ENCODE measurements at regions not wholly inside any gene's neighbourhood (a gene's known extent, or its start where the extent isn't known, plus 50 kb on each side); places are given as distances from the start of the nearest gene placed in this dataset.

GRCh38 chr20:4608861-4609260 is 77.4 kb upstream of the PRNP start:
- FAIRE-seq (no peak), DNase-seq (ENCODE audit: insufficient read length, low spot score) (no peak)
- no peak for TF ChIP-seq POLR2A (IDR thresholded peaks at IDR 0.05; ENCODE audit: low read depth, low read length)

GRCh38 chr20:4607287-4607713 is 79.0 kb upstream of the PRNP start:
- no peak for TF ChIP-seq POLR2A (IDR thresholded peaks at IDR 0.05; ENCODE audit: low read depth, low read length)
- FAIRE-seq (no peak), DNase-seq (ENCODE audit: insufficient read length, low spot score) (peak; percentile 45)

- no peak for TF ChIP-seq POLR2A (IDR thresholded peaks at IDR 0.05; ENCODE audit: low read depth, low read length)
- no peak for DNase-seq (ENCODE audit: insufficient read length, low spot score)
- no peak for FAIRE-seq
Measured at GRCh38 chr20:4606051-4606450, 80.2 kb upstream of the PRNP start.

GRCh38 chr20:4605166-4605565 is 81.1 kb upstream of the PRNP start:
- TF ChIP-seq POLR2A (IDR thresholded peaks at IDR 0.05; ENCODE audit: low read depth, low read length), result no peak
- DNase-seq (ENCODE audit: insufficient read length, low spot score) (no peak), FAIRE-seq (no peak)

- DNase-seq (ENCODE audit: insufficient read length, low spot score) (no peak), FAIRE-seq (no peak)
- TF ChIP-seq POLR2A (IDR thresholded peaks at IDR 0.05; ENCODE audit: low read depth, low read length), result no peak
Measured at GRCh38 chr20:4604580-4604979, 81.7 kb upstream of the PRNP start.

- no peak for TF ChIP-seq POLR2A (IDR thresholded peaks at IDR 0.05; ENCODE audit: low read depth, low read length)
- DNase-seq (ENCODE audit: insufficient read length, low spot score) (no peak), FAIRE-seq (no peak)
Measured at GRCh38 chr20:4603724-4604123, 82.5 kb upstream of the PRNP start.

GRCh38 chr20:4602297-4602631 is 84.0 kb upstream of the PRNP start:
- DNase-seq (ENCODE audit: insufficient read length, low spot score), result no peak
- FAIRE-seq, result no peak
- no peak for TF ChIP-seq POLR2A (IDR thresholded peaks at IDR 0.05; ENCODE audit: low read depth, low read length)

- peak; percentile 33 for FAIRE-seq
Measured at GRCh38 chr20:4601630-4602296, 84.5 kb upstream of the PRNP start.

GRCh38 chr20:4600308-4601014 is 85.8 kb upstream of the PRNP start:
- no peak for TF ChIP-seq POLR2A (IDR thresholded peaks at IDR 0.05; ENCODE audit: low read depth, low read length)
- FAIRE-seq (no peak), DNase-seq (ENCODE audit: insufficient read length, low spot score) (no peak)

More at GRCh38 chr20:4601630-4602296, 84.5 kb upstream of the PRNP start:
- TF ChIP-seq POLR2A (IDR thresholded peaks at IDR 0.05; ENCODE audit: low read depth, low read length), result no peak
- peak; percentile 37 for DNase-seq (ENCODE audit: insufficient read length, low spot score)

GRCh38 chr20:4597215-4597614 is 89.0 kb upstream of the PRNP start:
- no peak for FAIRE-seq
- DNase-seq (ENCODE audit: insufficient read length, low spot score), result no peak
- no peak for TF ChIP-seq POLR2A (IDR thresholded peaks at IDR 0.05; ENCODE audit: low read depth, low read length)

- FAIRE-seq, result no peak
- no peak for DNase-seq (ENCODE audit: insufficient read length, low spot score)
- TF ChIP-seq POLR2A (IDR thresholded peaks at IDR 0.05; ENCODE audit: low read depth, low read length), result no peak
Measured at GRCh38 chr20:4593149-4593525, 93.1 kb upstream of the PRNP start.

GRCh38 chr20:4592316-4593148 is 93.7 kb upstream of the PRNP start:
- FAIRE-seq (no peak), DNase-seq (ENCODE audit: insufficient read length, low spot score) (peak; percentile 59)
- no peak for TF ChIP-seq POLR2A (IDR thresholded peaks at IDR 0.05; ENCODE audit: low read depth, low read length)

- FAIRE-seq (no peak), DNase-seq (ENCODE audit: insufficient read length, low spot score) (no peak)
- TF ChIP-seq POLR2A (IDR thresholded peaks at IDR 0.05; ENCODE audit: low read depth, low read length), result no peak
Measured at GRCh38 chr20:4591975-4592315, 94.3 kb upstream of the PRNP start.

- DNase-seq (ENCODE audit: insufficient read length, low spot score), result no peak
- FAIRE-seq, result no peak
- TF ChIP-seq POLR2A (IDR thresholded peaks at IDR 0.05; ENCODE audit: low read depth, low read length), result no peak
Measured at GRCh38 chr20:4585758-4586157, 100.5 kb upstream of the PRNP start.
